Transverse colon (tissue), 4 donors: ENCODE measurements at regions not wholly inside any gene's neighbourhood (a gene's known extent, or its start where the extent isn't known, plus 50 kb on each side); places are given as distances from the start of the nearest gene placed in this dataset.

Experiments used
- DNase-seq: peaks from one replicate; pipeline ENCODE4 v3.0.0-alpha.2; 2019
- H3K27ac ChIP-seq, 4 donors: fragments of 200-600 bp; sonication (generic); 2 replicates each; pipeline ENCODE4 v1.5.1; 2016 to 2018; ENCODE audit warnings: inconsistent platforms in 4 of 4
- H3K27me3 ChIP-seq: fragments of 200-600 bp; sonication (generic); 2 replicates; pipeline ENCODE4 v1.5.1; 2017; ENCODE audit warnings: inconsistent platforms
- H3K36me3 ChIP-seq, 4 donors: fragments of 200-600 bp; sonication (generic); 2 replicates each; pipeline ENCODE4 v1.5.1; 2017 to 2019; ENCODE audit warnings: inconsistent platforms in 4 of 4
- H3K4me1 ChIP-seq, 4 donors: fragments of 200-600 bp; sonication (generic); 2 replicates each; pipeline ENCODE4 v1.5.1; 2017 to 2020; ENCODE audit warnings: inconsistent platforms in 4 of 4
- H3K4me3 ChIP-seq, 4 donors: fragments of 200-600 bp; sonication (generic); 1 replicate in 1 of 4; 2 replicates in 3 of 4; pipeline versions ENCODE4 v1.5.1 to v1.6.1; 2017 to 2019; ENCODE audit warnings: inconsistent platforms in 4 of 4
- H3K9me3 ChIP-seq, 2 donors: fragments of 200-600 bp; sonication (generic); 2 replicates each; pipeline ENCODE4 v1.5.1; 2017 to 2019; ENCODE audit warnings: inconsistent platforms in 2 of 2
- EP300 ChIP-seq: sonication (generic); formaldehyde crosslinking; IDR thresholded peaks from one replicate; pipeline ENCODE4 v1.6.1; 2017; ENCODE audit warnings: antibody characterized with exemption, low read depth
- POLR2A ChIP-seq: fragments of 450-650 bp; IDR thresholded peaks from one replicate; pipeline ENCODE4 v1.6.1; 2016; ENCODE audit warnings: antibody characterized with exemption, mild to moderate bottlenecking, moderate library complexity
- POLR2AphosphoS5 ChIP-seq, 3 donors: sonication (generic); formaldehyde crosslinking; IDR thresholded peaks; one replicate each; pipeline ENCODE4 v1.6.1; 2016; ENCODE audit warnings: antibody characterized with exemption in 3 of 3
- WGBS, 2 donors: methylation state at CpG; one replicate each; pipeline ENCODE4 v1.1.5; 2018; ENCODE audit warnings: low coverage in 1 of 2; 5-methylcytosine and 5-hydroxymethylcytosine counted together
- in situ Hi-C, 4 donors: fragments of 200-750 bp; cut with MboI; loops; one replicate each; pipeline versions ENCODE4 v1.15.0 to v1.15.1; 2017; ENCODE audit warnings: low sequenced_read_pairs in 3 of 4, low pct_ligation_motif_present in 1 of 4, low pct_unique_long_range_greater_than_20kb in 1 of 4
- intact Hi-C: fragments of 100-400 bp; cut with DNase I; formaldehyde crosslinking; loops from one replicate; pipeline ENCODE4 v1.15.1; 2023; ENCODE audit warnings: low total_unique reads
- TF ChIP-seq, protein P1 (sequence below), 5 experiments: fragments of 200-600 bp in 3 of 5; fragments of 450-650 bp in 2 of 5; sonication (generic) in 3 of 5; IDR thresholded peaks; 1 replicate in 2 of 5; 2 replicates in 3 of 5; pipeline ENCODE4 v1.5.1; 2016 to 2017; ENCODE audit warnings: antibody characterized with exemption in 5 of 5, inconsistent platforms in 3 of 5, mild to moderate bottlenecking in 2 of 5, moderate library complexity in 1 of 5

DNA sequence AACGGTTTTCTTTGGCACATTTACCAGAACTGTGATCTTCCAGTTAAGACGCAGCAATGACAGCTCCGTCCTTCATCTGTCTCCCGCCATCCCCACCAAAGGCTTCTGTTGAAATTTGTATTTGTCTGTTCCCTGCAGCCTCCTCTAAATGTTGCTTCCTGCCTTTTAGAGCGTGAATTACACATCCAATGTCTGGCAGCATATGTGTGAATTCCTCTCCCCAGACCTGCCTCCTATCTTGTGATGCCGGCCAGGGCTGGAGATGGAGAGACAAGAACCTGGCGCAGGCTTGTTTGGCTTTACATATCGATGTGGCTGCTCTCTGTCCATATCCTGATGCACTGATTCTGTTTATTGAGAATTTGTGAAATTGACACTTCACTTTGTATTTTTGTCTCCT, 738.4 kb upstream of the TMEM132C start:
- Histone ChIP-seq H3K27me3 (no peaks in the 10 kb centered on the region), H3K27ac (no peak overlapping the region), H3K36me3 (no peaks in the 10 kb centered on the region), H3K9me3 (no peaks in the 10 kb centered on the region), H3K4me1 (no peaks in the 10 kb centered on the region), H3K4me3 (no peak overlapping the region)
- DNase-seq = no peak
- intact Hi-C loops = no loop called here
- TF ChIP-seq, protein P1, sequence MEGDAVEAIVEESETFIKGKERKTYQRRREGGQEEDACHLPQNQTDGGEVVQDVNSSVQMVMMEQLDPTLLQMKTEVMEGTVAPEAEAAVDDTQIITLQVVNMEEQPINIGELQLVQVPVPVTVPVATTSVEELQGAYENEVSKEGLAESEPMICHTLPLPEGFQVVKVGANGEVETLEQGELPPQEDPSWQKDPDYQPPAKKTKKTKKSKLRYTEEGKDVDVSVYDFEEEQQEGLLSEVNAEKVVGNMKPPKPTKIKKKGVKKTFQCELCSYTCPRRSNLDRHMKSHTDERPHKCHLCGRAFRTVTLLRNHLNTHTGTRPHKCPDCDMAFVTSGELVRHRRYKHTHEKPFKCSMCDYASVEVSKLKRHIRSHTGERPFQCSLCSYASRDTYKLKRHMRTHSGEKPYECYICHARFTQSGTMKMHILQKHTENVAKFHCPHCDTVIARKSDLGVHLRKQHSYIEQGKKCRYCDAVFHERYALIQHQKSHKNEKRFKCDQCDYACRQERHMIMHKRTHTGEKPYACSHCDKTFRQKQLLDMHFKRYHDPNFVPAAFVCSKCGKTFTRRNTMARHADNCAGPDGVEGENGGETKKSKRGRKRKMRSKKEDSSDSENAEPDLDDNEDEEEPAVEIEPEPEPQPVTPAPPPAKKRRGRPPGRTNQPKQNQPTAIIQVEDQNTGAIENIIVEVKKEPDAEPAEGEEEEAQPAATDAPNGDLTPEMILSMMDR (IDR thresholded peaks at IDR 0.05) = no peak
- TF ChIP-seq POLR2AphosphoS5 (IDR thresholded peaks at IDR 0.05) (no peak), EP300 (no peak), POLR2A (no peak)
- in situ Hi-C loops = no loop called here
- WGBS, 2 donors = 60 to 81% methylated on average over 1 to 8 of the region's 8 CpGs

GRCh38 chr12:127531542-127531941, 735.4 kb upstream of the TMEM132C start:
- H3K27ac ChIP-seq = no peak overlapping the region
- no peak overlapping the region for H3K4me3 ChIP-seq
- in situ Hi-C loops = no loop called here
- H3K9me3 ChIP-seq = no peaks in the 10 kb centered on the region
- H3K27me3 ChIP-seq = no peaks in the 10 kb centered on the region
- WGBS, 2 donors = 69% methylated on average over 3 of the region's 3 CpGs; no CpG with 5 or more reads in 1 of the 2 donors
- intact Hi-C loops = no loop called here
- no peak for DNase-seq
- H3K4me1 ChIP-seq = no peaks in the 10 kb centered on the region
- TF ChIP-seq, protein P1 (IDR thresholded peaks at IDR 0.05) = no peak
- no peak for TF ChIP-seq POLR2A
- H3K36me3 ChIP-seq = no peaks in the 10 kb centered on the region

GRCh38 chr12:127533353-127533752, 733.6 kb upstream of the TMEM132C start:
- TF ChIP-seq POLR2AphosphoS5 (IDR thresholded peaks at IDR 0.05) (no peak), EP300 (no peak), POLR2A (no peak)
- TF ChIP-seq, protein P1 (IDR thresholded peaks at IDR 0.05) = no peak
- no peaks in the 10 kb centered on the region for H3K4me1 ChIP-seq
- H3K36me3 ChIP-seq = no peaks in the 10 kb centered on the region
- no peaks in the 10 kb centered on the region for H3K27me3 ChIP-seq
- H3K9me3 ChIP-seq = no peaks in the 10 kb centered on the region
- intact Hi-C loops (no loop called here), in situ Hi-C loops (no loop called here)
- DNase-seq = no peak
- no peak overlapping the region for H3K27ac ChIP-seq
- no peak overlapping the region for H3K4me3 ChIP-seq

GRCh38 chr12:127536833-127537428, 730.0 kb upstream of the TMEM132C start:
- TF ChIP-seq, protein P1 (IDR thresholded peaks at IDR 0.05) = no peak
- TF ChIP-seq POLR2AphosphoS5 (IDR thresholded peaks at IDR 0.05) (no peak), POLR2A (no peak), EP300 (no peak)
- 20 to 21% methylated on average over 1 of the region's 1 CpG for WGBS, 2 donors
- intact Hi-C loops (no loop called here), in situ Hi-C loops (no loop called here)
- H3K27ac ChIP-seq = no peak overlapping the region
- H3K36me3 ChIP-seq = no peaks in the 10 kb centered on the region
- no peaks in the 10 kb centered on the region for H3K9me3 ChIP-seq
- H3K4me1 ChIP-seq = no peaks in the 10 kb centered on the region
- no peak for DNase-seq
- no peaks in the 10 kb centered on the region for H3K27me3 ChIP-seq
- no peak overlapping the region for H3K4me3 ChIP-seq
